Chondrocyte (in vitro differentiated cells): ENCODE measurements at regions not wholly inside any gene's neighbourhood (a gene's known extent, or its start where the extent isn't known, plus 50 kb on each side); places are given as distances from the start of the nearest gene placed in this dataset.

ENCODE experiments used
- DNase-seq: peaks from one replicate; pipeline ENCODE4 v3.0.0; 2021; ENCODE audit warnings: mixed read lengths, low spot score
- H3K27ac Mint-ChIP-seq: one replicate; pipeline ENCODE4 v1.8.0; 2021; ENCODE audit warnings: mild to moderate bottlenecking, moderate library complexity, mixed read lengths; ENCODE audit not compliant: unreplicated experiment
- H3K27me3 Mint-ChIP-seq: 2 replicates; pipeline ENCODE4 v1.8.0; 2021; ENCODE audit warnings: low read depth, mixed read lengths
- H3K36me3 Mint-ChIP-seq: 2 replicates; pipeline ENCODE4 v1.8.0; 2021; ENCODE audit warnings: low read depth, mixed read lengths
- H3K4me1 Mint-ChIP-seq: 2 replicates; pipeline ENCODE4 v1.8.0; 2021; ENCODE audit warnings: low read depth, mild to moderate bottlenecking, mixed read lengths
- H3K4me3 Mint-ChIP-seq: one replicate; pipeline ENCODE4 v1.8.0; 2021; ENCODE audit warnings: mild to moderate bottlenecking, moderate library complexity, mixed read lengths; ENCODE audit not compliant: unreplicated experiment
- H3K9me3 Mint-ChIP-seq: 2 replicates; pipeline ENCODE4 v1.8.0; 2021; ENCODE audit warnings: low read depth, mixed read lengths
- CTCF ChIP-seq: fragments of 200-600 bp; sonication (generic); IDR thresholded peaks from 2 replicates; pipeline ENCODE4 v1.5.0; 2021; ENCODE audit warnings: antibody characterized with exemption, mild to moderate bottlenecking, moderate library complexity

- Mint-ChIP-seq H3K27me3 (peaks cover 7% of the 10 kb centered on the region), H3K4me1 (no peaks in the 10 kb centered on the region), H3K4me3 (no peak overlapping the region), H3K9me3 (no peaks in the 10 kb centered on the region), H3K27ac (no peak overlapping the region), H3K36me3 (no peaks in the 10 kb centered on the region)
- DNase-seq, result no peak
- TF ChIP-seq CTCF, result no peak
Observed at GRCh38 chr1:191405417-191405816, 752.8 kb upstream of the RGS18 start.

- H3K9me3 Mint-ChIP-seq, result no peaks in the 10 kb centered on the region
- no peak overlapping the region for H3K4me3 Mint-ChIP-seq
- H3K27me3 Mint-ChIP-seq, result peaks cover 2% of the 10 kb centered on the region
- H3K4me1 Mint-ChIP-seq, result no peaks in the 10 kb centered on the region
- no peaks in the 10 kb centered on the region for H3K36me3 Mint-ChIP-seq
- H3K27ac Mint-ChIP-seq, result no peak overlapping the region
- TF ChIP-seq CTCF, result no peak
- DNase-seq, result no peak
Observed at GRCh38 chr1:191414981-191415640, 743.2 kb upstream of the RGS18 start.

GRCh38 chr1:191419842-191420241 lies 738.4 kb upstream of the RGS18 start:
- DNase-seq, result no peak
- Mint-ChIP-seq H3K9me3 (no peaks in the 10 kb centered on the region), H3K36me3 (no peaks in the 10 kb centered on the region), H3K27me3 (peaks cover 2% of the 10 kb centered on the region), H3K4me1 (no peaks in the 10 kb centered on the region), H3K4me3 (no peak overlapping the region), H3K27ac (no peak overlapping the region)
- no peak for TF ChIP-seq CTCF

- Mint-ChIP-seq H3K27ac (no peak overlapping the region), H3K9me3 (no peaks in the 10 kb centered on the region), H3K36me3 (no peaks in the 10 kb centered on the region), H3K27me3 (peaks cover 8% of the 10 kb centered on the region), H3K4me1 (no peaks in the 10 kb centered on the region), H3K4me3 (no peak overlapping the region)
- TF ChIP-seq CTCF, result no peak
- DNase-seq, result no peak
Observed at GRCh38 chr1:191427593-191427992, 730.7 kb upstream of the RGS18 start.

- peaks cover 24% of the 10 kb centered on the region for H3K9me3 Mint-ChIP-seq
- H3K4me3 Mint-ChIP-seq, result no peak overlapping the region
- no peaks in the 10 kb centered on the region for H3K36me3 Mint-ChIP-seq
- no peak overlapping the region for H3K27ac Mint-ChIP-seq
- H3K4me1 Mint-ChIP-seq, result no peaks in the 10 kb centered on the region
- peaks cover 5% of the 10 kb centered on the region for H3K27me3 Mint-ChIP-seq
- TF ChIP-seq CTCF, result no peak
- no peak for DNase-seq
Observed at GRCh38 chr1:191432817-191433216, 725.4 kb upstream of the RGS18 start.
